Medulla oblongata (tissue), 1 donor: ENCODE measurements at regions not wholly inside any gene's neighbourhood (a gene's known extent, or its start where the extent isn't known, plus 50 kb on each side); places are given as distances from the start of the nearest gene placed in this dataset.
"Not testable (repeated sequence)": the region's sequence is repeated elsewhere in the genome, so short reads cannot be mapped to it uniquely, and the experiment has no call there.

ENCODE experiments used
- DNase-seq: peaks from one replicate; pipeline ENCODE4 v3.0.0-alpha.2; 2015; ENCODE audit errors: extremely low spot score

GRCh38 chr14:22491683-22492621 lies 97.1 kb downstream of the DAD1 start:
- no peak for DNase-seq

DNA sequence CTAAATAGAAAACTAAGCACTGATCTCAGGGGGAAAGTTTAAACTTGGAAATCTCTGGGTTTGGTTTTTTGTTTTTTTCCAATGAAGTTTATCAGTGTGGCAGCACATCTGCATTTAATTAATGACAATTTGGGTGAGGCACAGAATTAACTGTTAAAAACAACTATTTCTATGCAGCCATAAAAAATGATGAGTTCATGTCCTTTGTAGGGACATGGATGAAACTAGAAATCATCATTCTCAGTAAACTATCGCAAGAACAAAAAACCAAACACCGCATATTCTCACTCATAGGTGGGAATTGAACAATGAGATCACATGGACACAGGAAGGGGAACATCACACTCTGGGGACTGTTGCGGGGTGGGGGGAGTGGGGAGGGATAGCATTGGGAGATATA lies 98.0 kb downstream of the DAD1 start:
- not testable (repeated sequence) for DNase-seq

GRCh38 chr14:22489957-22490950 lies 98.8 kb downstream of the DAD1 start:
- no peak for DNase-seq

GRCh38 chr14:22489244-22489545 lies 99.8 kb downstream of the DAD1 start:
- no peak for DNase-seq

- DNase-seq: no peak
These were observed 100.3 kb downstream of the DAD1 start for GRCh38 chr14:22488522-22489243.

DNA sequence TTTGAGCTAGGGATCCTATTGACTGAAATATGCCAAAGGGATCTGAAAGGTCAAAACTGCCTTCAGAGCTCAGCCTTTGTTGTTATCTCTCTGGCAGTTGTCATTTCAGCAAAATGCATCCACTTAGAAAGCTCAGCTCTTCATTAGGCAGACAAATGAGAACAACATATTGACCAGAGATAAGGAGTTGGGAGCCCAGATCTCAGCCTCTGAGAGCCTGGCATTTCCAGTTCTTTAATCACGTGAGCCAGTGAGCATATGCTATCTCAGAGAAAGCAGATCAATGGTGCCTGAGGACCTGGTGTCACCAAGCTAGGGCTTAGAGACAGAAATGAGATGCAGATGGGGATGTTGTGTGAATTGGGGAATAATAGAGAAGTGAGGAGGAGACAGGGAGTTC lies 101.1 kb downstream of the DAD1 start:
- DNase-seq: no peak

- DNase-seq: no peak
These were observed 101.6 kb downstream of the DAD1 start for GRCh38 chr14:22487401-22487800.

DNA sequence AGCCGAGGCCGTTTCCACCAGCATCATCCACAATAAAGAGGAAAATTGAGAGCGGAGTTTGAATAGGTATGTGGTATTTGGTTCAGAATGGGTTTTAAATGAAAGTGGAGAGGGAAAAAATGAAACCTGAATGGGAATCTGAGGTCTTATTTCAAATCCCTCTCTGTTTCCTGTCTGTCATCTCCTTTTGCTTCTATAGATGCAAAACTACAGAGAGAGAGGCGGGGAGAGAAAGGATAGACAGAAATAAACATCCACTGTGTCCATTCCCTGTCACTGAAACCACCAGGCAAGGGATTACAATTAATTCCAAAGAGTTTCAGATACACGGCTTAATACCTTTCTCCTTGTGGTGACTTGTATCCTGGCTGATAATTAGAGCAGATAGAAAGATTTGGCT lies 102.3 kb downstream of the DAD1 start:
- no peak for DNase-seq

DNA sequence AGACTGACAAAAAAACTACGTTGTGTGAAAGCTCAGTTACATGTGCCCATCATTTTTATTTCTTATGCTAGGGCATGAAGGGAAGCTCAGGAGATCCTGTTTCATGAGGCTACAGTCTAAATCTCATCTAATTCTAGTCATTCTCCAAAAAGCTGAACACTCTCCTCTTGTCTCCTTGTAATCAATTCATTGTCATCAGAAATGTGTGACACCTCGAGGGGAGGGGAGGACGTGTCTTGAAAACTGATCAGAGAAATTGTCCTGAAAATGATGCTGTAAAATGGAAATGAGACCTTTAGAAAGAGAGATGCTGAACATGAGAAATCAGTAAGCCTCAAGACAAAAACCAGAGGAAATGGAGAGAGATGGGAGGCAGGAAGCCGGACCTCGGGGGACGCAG lies 103.4 kb downstream of the DAD1 start:
- DNase-seq: no peak

- DNase-seq: no peak
These were observed 103.8 kb downstream of the DAD1 start for GRCh38 chr14:22485178-22485577.

DNA sequence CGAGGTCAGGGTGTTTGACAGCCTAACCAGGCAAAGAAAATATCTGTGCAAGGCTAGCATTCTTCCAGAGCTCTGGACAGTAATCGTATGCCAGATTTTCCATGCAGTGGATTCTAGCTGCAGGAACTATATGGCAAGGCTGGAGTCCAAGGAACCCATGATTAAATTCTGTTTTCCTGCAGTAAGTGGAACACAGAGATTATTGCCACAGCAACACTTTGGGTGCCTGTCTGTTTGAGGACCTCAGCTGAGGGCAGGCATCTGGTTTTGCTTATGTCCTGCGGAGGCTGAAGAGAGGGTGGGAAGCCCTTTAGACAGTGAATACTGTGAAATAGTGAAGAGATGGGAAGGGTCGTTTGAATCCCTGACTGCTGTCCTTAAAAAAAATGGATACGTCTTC lies 104.4 kb downstream of the DAD1 start:
- DNase-seq: no peak

DNA sequence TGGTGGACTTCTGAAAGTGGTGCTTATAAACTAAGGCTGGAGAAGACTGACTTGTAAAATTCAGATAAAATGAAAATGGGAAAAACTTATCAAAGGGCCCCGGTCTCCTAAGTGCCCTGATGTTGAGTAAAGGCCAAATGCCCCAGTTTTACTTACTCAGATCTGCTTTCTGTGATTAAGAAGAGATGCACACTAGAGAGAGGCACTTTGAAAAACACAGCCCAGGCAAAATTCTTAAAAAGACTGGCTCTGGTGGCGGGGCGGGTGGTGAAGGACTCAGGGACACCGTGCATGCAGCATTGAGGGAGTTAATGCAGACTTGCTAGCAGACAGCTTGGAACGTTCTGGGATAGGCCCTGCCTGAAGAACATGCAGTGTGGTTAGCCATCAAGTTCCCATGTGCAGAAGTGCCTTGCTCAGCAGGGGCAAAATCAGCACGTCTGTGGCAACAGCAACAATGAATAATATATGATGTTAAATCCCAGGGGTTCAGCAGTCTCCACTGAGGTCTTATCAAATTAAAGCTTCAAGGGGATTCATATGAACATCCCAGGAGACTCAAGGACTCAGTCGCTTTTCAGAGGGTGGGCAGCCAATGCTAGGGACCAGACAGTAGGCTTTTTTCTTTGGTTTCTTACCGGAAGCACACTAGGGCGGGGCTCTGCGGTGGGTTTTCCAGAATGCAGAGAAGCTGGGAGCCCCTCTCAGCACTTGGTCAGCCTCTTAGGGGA lies 105.0 kb downstream of the DAD1 start:
- DNase-seq: no peak

- DNase-seq: no peak
These were observed 106.1 kb downstream of the DAD1 start for GRCh38 chr14:22482782-22483553.

GRCh38 chr14:22482085-22482694 lies 106.8 kb downstream of the DAD1 start:
- DNase-seq: no peak

DNA sequence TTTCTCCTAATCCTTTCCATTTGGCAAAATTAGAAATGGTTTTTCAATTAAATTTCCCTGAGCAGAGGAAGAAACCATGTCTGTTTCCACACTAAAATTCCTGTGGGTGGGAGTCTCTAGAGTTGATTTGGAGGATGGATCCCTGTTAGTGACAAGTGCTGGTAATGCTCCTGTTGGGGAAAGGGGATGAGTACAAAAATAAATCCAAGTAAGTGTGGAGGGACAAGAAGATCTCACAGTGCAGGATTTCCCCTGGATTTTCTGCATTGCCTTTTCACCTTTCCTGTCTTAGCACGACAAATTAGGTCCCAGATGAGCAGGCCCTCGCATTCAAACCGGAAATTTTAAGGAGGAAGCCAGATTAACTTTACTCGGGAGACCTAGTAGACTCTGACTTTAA lies 107.5 kb downstream of the DAD1 start:
- no peak for DNase-seq

DNA sequence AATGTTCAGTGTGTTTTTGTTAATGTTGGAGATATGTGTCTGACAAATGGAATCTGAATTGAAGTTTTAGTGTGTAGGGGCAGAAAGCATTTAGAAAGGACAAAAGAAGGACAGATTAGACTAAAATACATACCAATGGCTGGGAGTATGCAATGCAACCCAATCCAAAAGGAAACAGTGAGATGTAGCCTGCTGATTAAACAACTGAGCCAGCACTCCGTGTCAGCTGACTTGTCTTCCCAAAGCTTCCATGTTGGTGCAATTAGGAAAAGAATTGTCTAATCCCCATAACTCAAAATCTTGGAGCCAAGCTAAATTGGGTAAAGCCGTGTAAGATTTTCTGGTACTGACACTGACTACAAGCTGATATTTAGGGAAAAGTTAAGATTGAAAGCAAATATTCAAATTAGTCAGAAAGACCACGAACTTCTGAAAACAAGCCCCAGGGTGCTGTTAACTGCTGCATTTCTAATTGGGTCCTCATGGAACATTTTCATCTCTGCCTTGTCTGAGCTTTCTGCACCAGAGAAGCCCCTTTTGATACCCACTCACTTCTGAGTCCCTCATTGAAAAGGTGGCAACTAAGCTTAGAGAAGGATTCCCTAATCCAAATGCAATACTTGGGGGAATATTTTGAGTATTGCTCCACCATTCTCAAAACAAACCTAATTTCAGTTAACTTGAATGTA lies 109.1 kb downstream of the DAD1 start:
- DNase-seq: no peak

GRCh38 chr14:22479132-22479531 lies 109.9 kb downstream of the DAD1 start:
- DNase-seq: no peak

DNA sequence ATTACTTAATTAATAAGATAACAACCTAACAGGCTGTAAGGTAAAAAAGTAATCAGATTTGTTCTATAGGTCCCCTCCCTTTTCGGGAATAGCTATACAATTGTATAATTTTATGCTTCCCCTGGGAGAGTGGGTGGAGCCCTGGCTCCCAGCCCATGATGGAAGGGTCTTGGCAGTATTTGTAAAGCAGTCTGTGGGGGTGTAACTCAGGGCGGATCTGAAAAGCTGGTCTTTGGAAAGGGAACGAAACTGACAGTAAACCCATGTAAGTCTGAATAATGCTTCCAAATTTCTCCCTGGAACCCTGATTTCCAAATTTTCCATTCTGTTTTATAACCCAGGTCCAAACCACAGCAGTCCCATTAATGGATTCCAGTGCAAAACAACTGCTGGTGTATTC lies 110.4 kb downstream of the DAD1 start:
- no peak for DNase-seq

- DNase-seq: no peak
These were observed 110.8 kb downstream of the DAD1 start for GRCh38 chr14:22478247-22478646.
